Endodermal cell (in vitro differentiated cells): ENCODE measurements at regions not wholly inside any gene's neighbourhood (a gene's known extent, or its start where the extent isn't known, plus 50 kb on each side); places are given as distances from the start of the nearest gene placed in this dataset.

Experiments
- DNase-seq: peaks from one replicate; pipeline ENCODE4 v3.0.0-alpha.2; 2017
- H3K27ac ChIP-seq: 2 replicates; pipeline ENCODE4 v1.5.1; 2013; ENCODE audit warnings: mild to moderate bottlenecking, low read depth, low read length, moderate library complexity
- H3K27me3 ChIP-seq: 2 replicates; pipeline ENCODE4 v1.6.1; 2013; ENCODE audit warnings: mild to moderate bottlenecking, low read length, moderate library complexity; ENCODE audit not compliant: insufficient read depth, control insufficient read depth, poor library complexity, severe bottlenecking
- H3K36me3 ChIP-seq: 2 replicates; pipeline ENCODE4 v1.7.0; 2013; ENCODE audit warnings: mild to moderate bottlenecking, low read length, moderate library complexity; ENCODE audit not compliant: control insufficient read depth, insufficient read depth
- H3K4me1 ChIP-seq: one replicate; pipeline ENCODE4 v1.7.0; 2013; ENCODE audit warnings: low read length; ENCODE audit not compliant: control insufficient read depth, insufficient read depth
- H3K4me3 ChIP-seq: 2 replicates; pipeline ENCODE4 v1.5.1; 2013; ENCODE audit warnings: mild to moderate bottlenecking, low read length, moderate library complexity
- H3K9ac ChIP-seq: 2 replicates; pipeline ENCODE4 v1.6.1; 2013; ENCODE audit warnings: mild to moderate bottlenecking, low read length, moderate library complexity; ENCODE audit not compliant: poor library complexity, severe bottlenecking; ENCODE audit errors: extremely low read depth
- H3K9me3 ChIP-seq: 2 replicates; pipeline ENCODE4 v1.6.1; 2013; ENCODE audit warnings: mild to moderate bottlenecking, low read length, moderate library complexity; ENCODE audit not compliant: control insufficient read depth
- H3K27ac Mint-ChIP-seq: 2 replicates; pipeline ENCODE4 v1.8.0; 2020; ENCODE audit warnings: mixed read lengths
- H3K27me3 Mint-ChIP-seq: 2 replicates; pipeline ENCODE4 v1.8.0; 2021; ENCODE audit warnings: mild to moderate bottlenecking, mixed read lengths; ENCODE audit not compliant: insufficient read depth
- H3K36me3 Mint-ChIP-seq: 2 replicates; pipeline ENCODE4 v1.8.0; 2020; ENCODE audit warnings: low read depth, mixed read lengths
- H3K4me1 Mint-ChIP-seq: 2 replicates; pipeline ENCODE4 v1.8.0; 2020; ENCODE audit warnings: mixed read lengths
- H3K4me3 Mint-ChIP-seq: 2 replicates; pipeline ENCODE4 v1.8.0; 2020; ENCODE audit warnings: mild to moderate bottlenecking, moderate library complexity, mixed read lengths
- H3K9me3 Mint-ChIP-seq: 2 replicates; pipeline ENCODE4 v1.8.0; 2020; ENCODE audit warnings: mild to moderate bottlenecking, mixed read lengths
- WGBS, 2 experiments: methylation state at CpG; one replicate each; pipeline versions ENCODE4 v1.1.5 to v1.1.7; 2013; ENCODE audit warnings: missing lambda C conversion rate in 2 of 2, mixed read lengths in 1 of 2; ENCODE audit not compliant: insufficient coverage in 1 of 2, insufficient read length in 1 of 2; 5-methylcytosine and 5-hydroxymethylcytosine counted together
- TF ChIP-seq, protein P1 (sequence below): fragments of 200-600 bp; sonication (generic); conservative IDR thresholded peaks from 2 replicates; pipeline ENCODE4 v1.5.0; 2021; ENCODE audit warnings: antibody characterized with exemption, mild to moderate bottlenecking

DNA sequence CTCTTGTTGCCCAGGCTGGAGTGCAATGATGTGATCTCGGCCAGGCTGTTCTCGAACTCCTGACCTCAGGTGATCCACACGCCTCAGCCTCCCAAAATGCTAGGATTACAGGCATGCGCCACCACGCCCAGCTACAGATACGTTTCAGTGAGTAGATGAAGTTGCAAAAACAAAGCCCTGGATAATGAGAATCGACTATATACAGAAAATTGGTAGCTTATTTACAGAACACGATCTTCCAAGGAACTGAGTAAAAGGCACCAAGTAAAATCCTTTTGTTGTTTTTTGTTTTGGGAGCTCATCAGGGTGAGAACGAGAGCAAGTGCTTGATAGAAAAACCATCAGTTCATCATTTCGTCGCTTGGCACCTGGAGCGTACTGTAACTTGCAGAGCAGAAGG lies 62.8 kb downstream of the MYCN start:
- no peaks in the 10 kb centered on the region for H3K4me1 ChIP-seq
- no peaks in the 10 kb centered on the region for H3K36me3 ChIP-seq
- Mint-ChIP-seq H3K27me3 (peaks cover 3% of the 10 kb centered on the region), H3K9me3 (peaks cover 5% of the 10 kb centered on the region), H3K4me3 (no peak overlapping the region), H3K27ac (no peak overlapping the region), H3K36me3 (no peaks in the 10 kb centered on the region), H3K4me1 (no peaks in the 10 kb centered on the region)
- WGBS, 2 experiments: 86 to 89% methylated on average over 12 of the region's 12 CpGs
- H3K27ac ChIP-seq: no peak overlapping the region
- peaks cover 8% of the 10 kb centered on the region for H3K9me3 ChIP-seq
- H3K4me3 ChIP-seq: no peak overlapping the region
- no peak for DNase-seq
- H3K9ac ChIP-seq: no peak overlapping the region
- no peaks in the 10 kb centered on the region for H3K27me3 ChIP-seq
- TF ChIP-seq, protein P1, sequence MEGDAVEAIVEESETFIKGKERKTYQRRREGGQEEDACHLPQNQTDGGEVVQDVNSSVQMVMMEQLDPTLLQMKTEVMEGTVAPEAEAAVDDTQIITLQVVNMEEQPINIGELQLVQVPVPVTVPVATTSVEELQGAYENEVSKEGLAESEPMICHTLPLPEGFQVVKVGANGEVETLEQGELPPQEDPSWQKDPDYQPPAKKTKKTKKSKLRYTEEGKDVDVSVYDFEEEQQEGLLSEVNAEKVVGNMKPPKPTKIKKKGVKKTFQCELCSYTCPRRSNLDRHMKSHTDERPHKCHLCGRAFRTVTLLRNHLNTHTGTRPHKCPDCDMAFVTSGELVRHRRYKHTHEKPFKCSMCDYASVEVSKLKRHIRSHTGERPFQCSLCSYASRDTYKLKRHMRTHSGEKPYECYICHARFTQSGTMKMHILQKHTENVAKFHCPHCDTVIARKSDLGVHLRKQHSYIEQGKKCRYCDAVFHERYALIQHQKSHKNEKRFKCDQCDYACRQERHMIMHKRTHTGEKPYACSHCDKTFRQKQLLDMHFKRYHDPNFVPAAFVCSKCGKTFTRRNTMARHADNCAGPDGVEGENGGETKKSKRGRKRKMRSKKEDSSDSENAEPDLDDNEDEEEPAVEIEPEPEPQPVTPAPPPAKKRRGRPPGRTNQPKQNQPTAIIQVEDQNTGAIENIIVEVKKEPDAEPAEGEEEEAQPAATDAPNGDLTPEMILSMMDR: no peak

DNA sequence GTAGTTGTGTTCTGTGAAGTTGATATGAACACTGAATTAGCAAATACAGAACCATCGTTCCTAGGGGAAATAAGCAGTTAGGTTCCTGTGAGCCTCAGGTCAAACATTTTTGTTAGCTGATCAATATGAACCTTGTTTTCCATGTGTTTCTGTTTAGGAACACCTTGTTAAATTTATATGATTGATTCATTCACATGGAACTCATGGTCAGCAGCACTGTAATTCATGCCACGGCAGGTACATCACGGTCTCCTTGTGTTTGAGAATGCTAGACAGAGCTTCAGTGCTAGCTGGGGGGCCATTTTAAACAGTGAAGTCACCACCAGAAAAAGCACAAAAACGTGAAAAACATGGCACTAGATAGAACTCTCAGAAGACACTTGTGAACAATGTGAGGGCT lies 62.2 kb downstream of the MYCN start:
- Histone ChIP-seq H3K36me3 (no peaks in the 10 kb centered on the region), H3K9ac (no peak overlapping the region), H3K4me3 (no peak overlapping the region), H3K27me3 (no peaks in the 10 kb centered on the region), H3K9me3 (peaks cover 8% of the 10 kb centered on the region), H3K4me1 (no peaks in the 10 kb centered on the region), H3K27ac (no peak overlapping the region)
- TF ChIP-seq, protein P1: no peak
- WGBS, 2 experiments: 92 to 95% methylated on average over 4 of the region's 4 CpGs
- H3K4me3 Mint-ChIP-seq: no peak overlapping the region
- peaks cover 5% of the 10 kb centered on the region for H3K9me3 Mint-ChIP-seq
- H3K36me3 Mint-ChIP-seq: no peaks in the 10 kb centered on the region
- no peaks in the 10 kb centered on the region for H3K4me1 Mint-ChIP-seq
- DNase-seq: no peak
- H3K27ac Mint-ChIP-seq: no peak overlapping the region
- peaks cover 2% of the 10 kb centered on the region for H3K27me3 Mint-ChIP-seq

DNA sequence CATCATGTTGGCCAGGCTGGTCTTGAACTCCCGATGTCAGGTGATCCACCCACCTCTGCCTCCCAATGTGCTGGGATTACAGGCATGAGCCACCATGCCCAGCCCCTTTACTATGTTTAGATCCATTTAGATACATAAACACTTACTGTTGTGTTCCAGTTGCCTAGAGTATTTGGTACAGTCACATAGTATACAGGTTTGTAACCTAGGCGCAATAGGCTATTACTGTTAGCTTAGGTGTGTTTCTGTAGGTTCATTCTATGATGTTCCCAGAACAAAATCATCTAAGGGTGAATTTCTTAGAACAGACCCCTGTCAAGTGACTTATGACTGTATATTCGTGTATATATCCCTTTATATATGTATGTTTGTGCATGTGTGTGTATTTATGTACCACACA lies 61.8 kb downstream of the MYCN start:
- Histone ChIP-seq H3K9ac (no peak overlapping the region), H3K4me1 (no peaks in the 10 kb centered on the region), H3K27ac (no peak overlapping the region), H3K27me3 (no peaks in the 10 kb centered on the region), H3K9me3 (peaks cover 8% of the 10 kb centered on the region), H3K36me3 (no peaks in the 10 kb centered on the region), H3K4me3 (no peak overlapping the region)
- no peak overlapping the region for H3K4me3 Mint-ChIP-seq
- H3K4me1 Mint-ChIP-seq: no peaks in the 10 kb centered on the region
- DNase-seq: no peak
- WGBS, 2 experiments: 90 to 100% methylated on average over 1 to 3 of the region's 3 CpGs
- no peak overlapping the region for H3K27ac Mint-ChIP-seq
- TF ChIP-seq, protein P1: no peak
- H3K27me3 Mint-ChIP-seq: peaks cover 6% of the 10 kb centered on the region
- peaks cover 5% of the 10 kb centered on the region for H3K9me3 Mint-ChIP-seq
- no peaks in the 10 kb centered on the region for H3K36me3 Mint-ChIP-seq
